Cardiac muscle cell (in vitro differentiated cells and primary cell): ENCODE measurements at regions not wholly inside any gene's neighbourhood (a gene's known extent, or its start where the extent isn't known, plus 50 kb on each side); places are given as distances from the start of the nearest gene placed in this dataset.

Experiments
- DNase-seq, 2 donors: peaks; one replicate each; pipeline versions ENCODE4 v3.0.0 to v3.0.0-alpha.2; 2010 to 2017; ENCODE audit warnings: low read depth in 1 of 2, low spot score in 1 of 2
- H3K27ac ChIP-seq: fragments of 200-600 bp; sonication (generic); 2 replicates; pipeline ENCODE4 v1.5.1; 2016
- H3K27me3 ChIP-seq: fragments of 200-600 bp; sonication (generic); 2 replicates; pipeline ENCODE4 v1.6.0; 2016; ENCODE audit warnings: control low read depth
- H3K36me3 ChIP-seq: fragments of 200-600 bp; sonication (generic); 2 replicates; pipeline ENCODE4 v1.5.1; 2016; ENCODE audit warnings: control low read depth
- H3K4me1 ChIP-seq: fragments of 200-600 bp; sonication (generic); 2 replicates; pipeline ENCODE4 v1.8.1; 2017; ENCODE audit warnings: low read depth, mild to moderate bottlenecking, mixed run types
- H3K4me3 ChIP-seq: fragments of 200-600 bp; sonication (generic); 2 replicates; pipeline ENCODE4 v1.5.1; 2016; ENCODE audit warnings: mild to moderate bottlenecking
- H3K9me3 ChIP-seq: fragments of 200-600 bp; sonication (generic); 2 replicates; pipeline ENCODE4 v1.5.1; 2017; ENCODE audit warnings: low read depth, mild to moderate bottlenecking, control low read depth
- CTCF ChIP-seq: IDR thresholded peaks from 2 replicates; pipeline ENCODE4 v1.5.1; 2012; ENCODE audit warnings: low read depth, mild to moderate bottlenecking, low read length

- no peak for DNase-seq
- Histone ChIP-seq H3K9me3 (no peaks in the 10 kb centered on the region), H3K27me3 (no peaks in the 10 kb centered on the region), H3K4me1 (peaks cover 8% of the 10 kb centered on the region), H3K36me3 (no peaks in the 10 kb centered on the region), H3K27ac (no peak overlapping the region), H3K4me3 (no peak overlapping the region)
- TF ChIP-seq CTCF, result no peak
Measured at GRCh38 chr10:80741278-80741677, 203.6 kb downstream of the SH2D4B start.

GRCh38 chr10:80750268-80750667 is 212.6 kb downstream of the SH2D4B start:
- H3K4me3 ChIP-seq, result no peak overlapping the region
- TF ChIP-seq CTCF, result no peak
- H3K9me3 ChIP-seq, result no peaks in the 10 kb centered on the region
- no peak overlapping the region for H3K27ac ChIP-seq
- DNase-seq, result no peak
- H3K27me3 ChIP-seq, result no peaks in the 10 kb centered on the region
- no peaks in the 10 kb centered on the region for H3K4me1 ChIP-seq
- H3K36me3 ChIP-seq, result no peaks in the 10 kb centered on the region

DNA sequence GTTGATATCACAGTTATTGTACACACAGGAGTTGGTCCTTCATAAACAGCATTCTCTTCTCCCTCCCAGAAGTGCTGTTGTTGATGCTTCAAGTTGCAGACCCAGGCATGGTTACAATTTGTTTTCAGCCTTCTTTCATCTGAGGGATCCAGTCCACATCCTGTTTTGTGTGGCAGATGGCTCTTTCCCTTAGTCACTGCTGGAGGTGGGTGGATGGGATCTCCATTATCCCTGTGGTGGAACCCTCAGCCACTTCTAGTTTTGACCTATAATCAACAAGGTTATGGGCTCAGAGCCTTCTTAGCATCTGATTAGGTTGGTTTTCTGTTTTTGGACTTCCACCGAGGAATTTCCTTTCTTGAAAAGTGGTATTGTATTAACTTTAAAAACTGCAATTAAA is 214.2 kb downstream of the SH2D4B start:
- no peaks in the 10 kb centered on the region for H3K36me3 ChIP-seq
- no peak for DNase-seq
- H3K9me3 ChIP-seq, result no peaks in the 10 kb centered on the region
- no peak for TF ChIP-seq CTCF
- no peaks in the 10 kb centered on the region for H3K4me1 ChIP-seq
- no peak overlapping the region for H3K4me3 ChIP-seq
- no peaks in the 10 kb centered on the region for H3K27me3 ChIP-seq
- H3K27ac ChIP-seq, result no peak overlapping the region

- TF ChIP-seq CTCF, result no peak
- Histone ChIP-seq H3K9me3 (no peaks in the 10 kb centered on the region), H3K27me3 (no peaks in the 10 kb centered on the region), H3K36me3 (no peaks in the 10 kb centered on the region), H3K4me3 (no peak overlapping the region), H3K4me1 (no peaks in the 10 kb centered on the region), H3K27ac (no peak overlapping the region)
- DNase-seq, result no peak
Measured at GRCh38 chr10:80753612-80754011, 215.9 kb downstream of the SH2D4B start.

GRCh38 chr10:80755893-80756292 is 218.2 kb downstream of the SH2D4B start:
- DNase-seq, result no peak
- Histone ChIP-seq H3K36me3 (no peaks in the 10 kb centered on the region), H3K4me3 (no peak overlapping the region), H3K4me1 (peaks cover 4% of the 10 kb centered on the region), H3K9me3 (no peaks in the 10 kb centered on the region), H3K27ac (no peak overlapping the region), H3K27me3 (no peaks in the 10 kb centered on the region)
- TF ChIP-seq CTCF, result no peak

DNA sequence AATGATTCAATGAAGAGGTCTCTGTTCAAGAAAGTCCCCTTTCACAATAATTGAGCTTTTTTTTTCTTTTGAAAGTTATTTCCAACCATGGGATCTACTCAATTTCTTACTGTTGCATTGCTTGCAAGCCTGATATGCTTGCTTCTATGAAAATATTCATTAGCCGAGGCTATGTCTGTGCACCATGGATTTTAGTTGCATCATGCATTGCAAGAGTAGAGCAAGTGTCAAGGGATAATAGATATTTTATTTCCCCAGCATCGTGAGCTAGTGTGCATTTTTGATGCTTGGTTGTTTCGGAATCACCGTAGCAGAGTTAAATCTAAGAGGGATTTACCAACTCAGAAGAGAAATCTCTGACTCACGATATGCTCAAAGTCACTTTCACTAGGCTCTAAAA is 222.0 kb downstream of the SH2D4B start:
- H3K4me1 ChIP-seq, result peaks cover 7% of the 10 kb centered on the region
- H3K4me3 ChIP-seq, result no peak overlapping the region
- TF ChIP-seq CTCF, result no peak
- no peaks in the 10 kb centered on the region for H3K36me3 ChIP-seq
- no peak overlapping the region for H3K27ac ChIP-seq
- no peaks in the 10 kb centered on the region for H3K27me3 ChIP-seq
- DNase-seq, result no peak
- H3K9me3 ChIP-seq, result no peaks in the 10 kb centered on the region
